ENCODE measurements at regions not wholly inside any gene's neighbourhood (a gene's known extent, or its start where the extent isn't known, plus 50 kb on each side); places are given as distances from the start of the nearest gene placed in this dataset.
A peak's percentile ranks its signal among the peaks of the same experiment; 100 is the strongest.

- Histone ChIP-seq H3K9me3 (ENCODE audit: control insufficient read depth, insufficient read depth, low read depth, low read length) (no peaks in the 10 kb centered on the region), H3K4me2 (ENCODE audit: extremely low read depth, insufficient read depth, low read length) (no peak overlapping the region), H4K20me1 (ENCODE audit: control insufficient read depth, extremely low read depth, insufficient read depth, low read length) (no peaks in the 10 kb centered on the region), H2AFZ (ENCODE audit: low read length) (no peak overlapping the region), H3K27ac (ENCODE audit: insufficient read depth, low read length) (no peak overlapping the region), H3K36me3 (ENCODE audit: control insufficient read depth, insufficient read depth, low read length) (no peaks in the 10 kb centered on the region), H3K9ac (ENCODE audit: insufficient read depth, low read length) (no peak overlapping the region), H3K79me2 (ENCODE audit: control insufficient read depth, insufficient read depth, low read length) (no peaks in the 10 kb centered on the region), H3K4me3 (replicated peaks in 1 of 4; ENCODE audit: control extremely low read depth in 1 of 4, insufficient read depth in 1 of 4, low read depth in 3 of 4, low read length in 4 of 4) (no peak overlapping the region), H3K4me1 (ENCODE audit: control insufficient read depth, extremely low read depth, insufficient read depth, low read length) (no peaks in the 10 kb centered on the region), H3K27me3 (ENCODE audit: control insufficient read depth, insufficient read depth, low read length) (no peaks in the 10 kb centered on the region)
- DNase-seq (ENCODE audit: low read depth in 2 of 2) = no peak
- no peak for TF ChIP-seq CTCF (conservative IDR thresholded peaks at IDR 0.05 in 1 of 2, IDR thresholded peaks at IDR 0.05 in 1 of 2; ENCODE audit: low read depth in 1 of 2, low read length in 2 of 2)
- no peak for TF ChIP-seq EZH2 (IDR thresholded peaks at IDR 0.05; ENCODE audit: low read length, missing control alignments)
Observed at GRCh38 chr2:39998617-39999016, 219.6 kb upstream of the THUMPD2 start.

GRCh38 chr2:39996653-39997080 lies 217.6 kb upstream of the THUMPD2 start:
- H3K27me3 ChIP-seq (ENCODE audit: control insufficient read depth, insufficient read depth, low read length) = no peaks in the 10 kb centered on the region
- no peaks in the 10 kb centered on the region for H3K36me3 ChIP-seq (ENCODE audit: control insufficient read depth, insufficient read depth, low read length)
- H3K4me3 ChIP-seq (replicated peaks in 1 of 4; ENCODE audit: control extremely low read depth in 1 of 4, insufficient read depth in 1 of 4, low read depth in 3 of 4, low read length in 4 of 4) = no peak overlapping the region
- no peak overlapping the region for H2AFZ ChIP-seq (ENCODE audit: low read length)
- H3K27ac ChIP-seq (ENCODE audit: insufficient read depth, low read length) = no peak overlapping the region
- no peak overlapping the region for H3K4me2 ChIP-seq (ENCODE audit: extremely low read depth, insufficient read depth, low read length)
- H3K9me3 ChIP-seq (ENCODE audit: control insufficient read depth, insufficient read depth, low read depth, low read length) = no peaks in the 10 kb centered on the region
- no peak overlapping the region for H3K9ac ChIP-seq (ENCODE audit: insufficient read depth, low read length)
- H3K79me2 ChIP-seq (ENCODE audit: control insufficient read depth, insufficient read depth, low read length) = no peaks in the 10 kb centered on the region
- TF ChIP-seq CTCF (conservative IDR thresholded peaks at IDR 0.05 in 1 of 2, IDR thresholded peaks at IDR 0.05 in 1 of 2; ENCODE audit: low read depth in 1 of 2, low read length in 2 of 2) (no peak), EZH2 (IDR thresholded peaks at IDR 0.05; ENCODE audit: low read length, missing control alignments) (no peak)
- peak; percentile 74 to 99 for DNase-seq (ENCODE audit: low read depth in 2 of 2)
- no peaks in the 10 kb centered on the region for H4K20me1 ChIP-seq (ENCODE audit: control insufficient read depth, extremely low read depth, insufficient read depth, low read length)
- H3K4me1 ChIP-seq (ENCODE audit: control insufficient read depth, extremely low read depth, insufficient read depth, low read length) = no peaks in the 10 kb centered on the region

GRCh38 chr2:39995005-39995737 lies 216.1 kb upstream of the THUMPD2 start:
- H3K4me1 ChIP-seq (ENCODE audit: control insufficient read depth, extremely low read depth, insufficient read depth, low read length) = no peaks in the 10 kb centered on the region
- no peaks in the 10 kb centered on the region for H3K27me3 ChIP-seq (ENCODE audit: control insufficient read depth, insufficient read depth, low read length)
- H4K20me1 ChIP-seq (ENCODE audit: control insufficient read depth, extremely low read depth, insufficient read depth, low read length) = no peaks in the 10 kb centered on the region
- no peak overlapping the region for H3K9ac ChIP-seq (ENCODE audit: insufficient read depth, low read length)
- no peak overlapping the region for H3K27ac ChIP-seq (ENCODE audit: insufficient read depth, low read length)
- H3K4me3 ChIP-seq (replicated peaks in 1 of 4; ENCODE audit: control extremely low read depth in 1 of 4, insufficient read depth in 1 of 4, low read depth in 3 of 4, low read length in 4 of 4) = no peak overlapping the region
- no peaks in the 10 kb centered on the region for H3K79me2 ChIP-seq (ENCODE audit: control insufficient read depth, insufficient read depth, low read length)
- no peaks in the 10 kb centered on the region for H3K36me3 ChIP-seq (ENCODE audit: control insufficient read depth, insufficient read depth, low read length)
- H3K9me3 ChIP-seq (ENCODE audit: control insufficient read depth, insufficient read depth, low read depth, low read length) = no peaks in the 10 kb centered on the region
- DNase-seq (ENCODE audit: low read depth in 2 of 2) = no peak
- H2AFZ ChIP-seq (ENCODE audit: low read length) = no peak overlapping the region
- TF ChIP-seq EZH2 (IDR thresholded peaks at IDR 0.05; ENCODE audit: low read length, missing control alignments) = no peak
- no peak for TF ChIP-seq CTCF (conservative IDR thresholded peaks at IDR 0.05 in 1 of 2, IDR thresholded peaks at IDR 0.05 in 1 of 2; ENCODE audit: low read depth in 1 of 2, low read length in 2 of 2)
- H3K4me2 ChIP-seq (ENCODE audit: extremely low read depth, insufficient read depth, low read length) = no peak overlapping the region

All from fibroblast of lung (primary cell).